Tibial nerve (tissue), 4 donors: ENCODE measurements at regions not wholly inside any gene's neighbourhood (a gene's known extent, or its start where the extent isn't known, plus 50 kb on each side); places are given as distances from the start of the nearest gene placed in this dataset.

ENCODE experiments used
- CTCF ChIP-seq, 5 experiments: fragments of 200-600 bp in 3 of 5; fragments of 450-650 bp in 2 of 5; sonication (generic) in 3 of 5; IDR thresholded peaks; one replicate each; pipeline ENCODE4 v1.5.1; 2016 to 2019; ENCODE audit warnings: antibody characterized with exemption in 5 of 5, mild to moderate bottlenecking in 3 of 5, moderate library complexity in 2 of 5
- EP300 ChIP-seq, 2 donors: sonication (generic); formaldehyde crosslinking; IDR thresholded peaks; one replicate each; pipeline ENCODE4 v1.6.1; 2017; ENCODE audit warnings: antibody characterized with exemption in 2 of 2, mild to moderate bottlenecking in 1 of 2
- POLR2A ChIP-seq, 2 donors: fragments of 450-650 bp; IDR thresholded peaks; one replicate each; pipeline ENCODE4 v1.6.1; 2017; ENCODE audit warnings: antibody characterized with exemption in 2 of 2, mild to moderate bottlenecking in 2 of 2, moderate library complexity in 2 of 2

GRCh38 chr1:58331156-58331555 lies 215.4 kb downstream of the OMA1 start:
- no peak for TF ChIP-seq CTCF (IDR thresholded peaks at IDR 0.05)
- no peak for TF ChIP-seq POLR2A (IDR thresholded peaks at IDR 0.05)
- no peak for TF ChIP-seq EP300 (IDR thresholded peaks at IDR 0.05)
